HG02970 (cell line): ENCODE measurements at regions not wholly inside any gene's neighbourhood (a gene's known extent, or its start where the extent isn't known, plus 50 kb on each side); places are given as distances from the start of the nearest gene placed in this dataset.

Experiments
- ATAC-seq: cut with Tn5 transposase; IDR thresholded peaks from one replicate; pipeline ENCODE4 v1.9.1; 2021; ENCODE audit warnings: mild to moderate bottlenecking, moderate library complexity, moderate number of reproducible peaks; ENCODE audit not compliant: unreplicated experiment, low FRiP score

- ATAC-seq, result no peak
Measured at GRCh38 chr11:87972133-87972532, 203.1 kb downstream of the RAB38 start.

GRCh38 chr11:87971354-87971753 is 203.9 kb downstream of the RAB38 start:
- no peak for ATAC-seq

- no peak for ATAC-seq
Measured at GRCh38 chr11:87970762-87971161, 204.5 kb downstream of the RAB38 start.

- no peak for ATAC-seq
Measured at GRCh38 chr11:87967459-87967858, 207.8 kb downstream of the RAB38 start.

- ATAC-seq, result no peak
Measured at GRCh38 chr11:87966694-87967093, 208.5 kb downstream of the RAB38 start.

- no peak for ATAC-seq
Measured at GRCh38 chr11:87966216-87966615, 209.0 kb downstream of the RAB38 start.

GRCh38 chr11:87961606-87962005 is 213.6 kb downstream of the RAB38 start:
- ATAC-seq, result no peak

- no peak for ATAC-seq
Measured at GRCh38 chr11:87957961-87958360, 217.3 kb downstream of the RAB38 start.

GRCh38 chr11:87954476-87954875 is 220.8 kb downstream of the RAB38 start:
- ATAC-seq, result no peak

GRCh38 chr11:87942786-87943185 is 232.5 kb downstream of the RAB38 start:
- no peak for ATAC-seq

GRCh38 chr11:87934182-87934581 is 241.1 kb downstream of the RAB38 start:
- no peak for ATAC-seq

- ATAC-seq, result no peak
Measured at GRCh38 chr11:87926250-87926970, 248.8 kb downstream of the RAB38 start.

- ATAC-seq, result no peak
Measured at GRCh38 chr11:87924125-87924524, 251.1 kb downstream of the RAB38 start.

- ATAC-seq, result no peak
Measured at GRCh38 chr11:87917111-87917510, 258.1 kb downstream of the RAB38 start.

GRCh38 chr11:87909178-87909577 is 266.1 kb downstream of the RAB38 start:
- no peak for ATAC-seq

GRCh38 chr11:87908086-87908485 is 267.2 kb downstream of the RAB38 start:
- no peak for ATAC-seq

GRCh38 chr11:87903345-87903744 is 271.9 kb downstream of the RAB38 start:
- ATAC-seq, result no peak

GRCh38 chr11:87901341-87901740 is 273.9 kb downstream of the RAB38 start:
- no peak for ATAC-seq

- ATAC-seq, result no peak
Measured at GRCh38 chr11:87897921-87898320, 277.3 kb downstream of the RAB38 start.

GRCh38 chr11:87897071-87897470 is 278.2 kb downstream of the RAB38 start:
- ATAC-seq, result no peak

- ATAC-seq, result no peak
Measured at GRCh38 chr11:87894961-87895360, 280.3 kb downstream of the RAB38 start.

GRCh38 chr11:87892291-87892690 is 283.0 kb downstream of the RAB38 start:
- no peak for ATAC-seq

GRCh38 chr11:87889126-87889525 is 286.1 kb downstream of the RAB38 start:
- ATAC-seq, result no peak
